ENCODE measurements at regions not wholly inside any gene's neighbourhood (a gene's known extent, or its start where the extent isn't known, plus 50 kb on each side); places are given as distances from the start of the nearest gene placed in this dataset.
A peak's percentile ranks its signal among the peaks of the same experiment; 100 is the strongest.
"Not testable (repeated sequence)": the region's sequence is repeated elsewhere in the genome, so short reads cannot be mapped to it uniquely, and the experiment has no call there.

DNA sequence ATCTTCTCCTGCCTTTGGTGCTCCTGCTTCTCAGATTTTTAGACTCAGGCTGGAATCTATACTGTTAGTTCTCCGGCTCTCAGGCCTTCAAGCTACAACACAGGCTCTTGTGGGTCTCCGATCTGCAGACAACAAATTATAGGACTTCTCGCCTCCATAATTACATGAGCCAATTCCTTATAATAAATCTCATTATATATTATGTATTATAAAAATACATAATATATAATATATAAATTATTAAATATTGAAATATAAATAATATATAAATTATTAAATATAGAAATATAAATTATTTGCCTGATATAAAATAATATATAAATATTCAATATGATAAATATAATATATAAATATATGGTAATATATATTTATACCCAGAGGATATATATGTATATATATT is 1214.0 kb downstream of the ROBO2 start:
- no peak for DNase-seq (ENCODE audit: low read depth, low spot score)

DNA sequence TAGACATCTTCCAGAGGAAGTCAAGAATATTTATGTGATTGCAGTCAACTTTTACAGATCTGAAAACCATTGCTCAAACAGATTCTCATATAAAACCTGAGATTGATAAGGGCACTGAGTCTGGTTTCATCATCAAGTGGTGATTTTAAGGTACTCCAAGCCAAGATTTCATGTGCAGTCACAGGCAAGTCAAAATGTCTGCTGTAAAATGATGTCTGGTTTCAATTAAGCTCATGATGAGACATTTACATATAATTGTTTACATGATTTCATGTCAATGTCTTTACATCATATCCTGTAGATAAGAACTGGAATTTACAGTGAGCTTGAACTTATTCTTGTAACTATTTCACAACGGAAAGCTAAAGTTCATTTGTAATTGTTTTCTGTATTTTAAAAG is 1215.5 kb downstream of the ROBO2 start:
- no peak for DNase-seq (ENCODE audit: low read depth, low spot score)

DNA sequence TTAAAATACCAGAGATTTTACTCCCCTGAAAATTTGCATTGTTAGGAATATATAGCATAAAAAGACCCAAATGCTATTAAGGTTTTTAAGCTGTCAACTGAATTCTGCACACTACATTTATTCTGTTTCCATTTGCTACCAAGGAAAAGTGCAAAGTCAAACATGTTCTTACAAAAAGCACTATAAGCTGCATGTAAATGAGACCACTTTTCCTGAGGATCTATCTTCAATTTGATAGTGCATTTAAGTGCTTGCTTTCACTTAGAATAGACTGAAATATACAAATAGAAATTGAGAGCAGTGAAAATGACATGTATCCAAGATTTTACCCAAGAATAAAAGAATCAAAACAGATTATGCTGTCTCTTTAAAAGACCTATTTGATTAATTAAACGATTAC is 1216.2 kb downstream of the ROBO2 start:
- no peak for DNase-seq (ENCODE audit: low read depth, low spot score)

- DNase-seq (ENCODE audit: low read depth, low spot score), result peak; percentile 15
Measured at GRCh38 chr3:78257951-78258530, 1218.1 kb downstream of the ROBO2 start.

DNA sequence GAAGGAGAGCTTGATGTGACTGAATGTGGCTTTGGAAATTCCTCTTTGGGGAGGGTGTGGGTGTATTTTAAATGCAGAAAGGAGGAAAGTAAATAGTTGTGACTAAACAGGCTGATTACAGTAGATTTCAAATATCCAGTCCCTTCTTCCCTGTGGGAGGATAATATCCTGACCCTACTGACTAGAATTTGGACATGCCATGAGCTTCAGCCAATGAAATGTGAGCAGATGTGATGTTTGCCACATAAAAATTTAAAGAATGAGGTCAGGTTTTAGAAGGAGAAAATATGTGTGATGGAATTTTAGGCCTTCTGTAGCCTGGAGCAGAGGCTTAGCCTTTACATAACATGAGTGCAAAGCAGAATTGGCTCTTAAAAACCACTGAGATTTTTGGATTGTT is 1218.9 kb downstream of the ROBO2 start:
- DNase-seq (ENCODE audit: low read depth, low spot score), result peak; percentile 79

GRCh38 chr3:78260388-78260787 is 1220.5 kb downstream of the ROBO2 start:
- no peak for DNase-seq (ENCODE audit: low read depth, low spot score)

- DNase-seq (ENCODE audit: low read depth, low spot score), result not testable (repeated sequence)
Measured at GRCh38 chr3:78266550-78266949, 1226.7 kb downstream of the ROBO2 start.

DNA sequence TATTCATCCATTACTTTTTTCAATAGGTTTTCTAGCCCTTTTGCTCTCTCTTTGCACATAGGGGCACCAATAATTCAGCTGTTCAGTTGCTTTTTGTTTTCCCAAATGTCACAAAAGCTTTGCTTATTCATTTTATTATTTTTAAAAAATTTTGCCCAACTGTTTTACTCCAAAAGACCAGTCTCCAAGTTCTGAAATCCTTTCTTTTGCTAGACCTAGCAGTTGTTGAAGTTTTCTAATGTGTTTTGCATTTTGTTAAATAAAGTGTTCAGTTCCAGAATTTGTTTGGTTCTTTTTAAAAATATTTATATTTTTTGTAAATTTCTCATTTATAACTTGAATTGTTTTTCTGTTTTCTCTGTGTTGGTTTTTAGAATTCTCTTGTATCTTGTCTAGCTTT is 1227.3 kb downstream of the ROBO2 start:
- DNase-seq (ENCODE audit: low read depth, low spot score), result no peak

- DNase-seq (ENCODE audit: low read depth, low spot score), result no peak
Measured at GRCh38 chr3:78268087-78268486, 1228.2 kb downstream of the ROBO2 start.

GRCh38 chr3:78268716-78269668 is 1229.1 kb downstream of the ROBO2 start:
- DNase-seq (ENCODE audit: low read depth, low spot score), result no peak

DNA sequence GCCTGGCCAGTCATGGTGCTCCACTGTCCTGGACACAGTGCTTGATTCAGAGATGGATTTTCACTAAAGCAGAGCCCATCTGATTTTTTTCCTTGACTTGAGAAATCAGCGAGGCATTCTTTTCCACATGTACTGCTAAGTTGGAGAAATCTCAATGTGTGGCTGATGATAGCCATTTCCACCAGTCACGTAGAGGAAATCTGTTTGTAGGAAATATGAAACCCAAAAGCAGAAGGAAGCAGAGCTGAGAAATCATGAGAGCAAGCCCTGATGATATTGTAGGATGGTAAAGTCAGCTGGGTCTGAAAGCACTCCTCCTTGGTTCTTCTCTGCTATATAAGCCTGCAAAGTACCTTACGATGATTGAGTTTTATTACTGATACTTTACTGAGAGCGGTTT is 1233.4 kb downstream of the ROBO2 start:
- DNase-seq (ENCODE audit: low read depth, low spot score), result no peak

DNA sequence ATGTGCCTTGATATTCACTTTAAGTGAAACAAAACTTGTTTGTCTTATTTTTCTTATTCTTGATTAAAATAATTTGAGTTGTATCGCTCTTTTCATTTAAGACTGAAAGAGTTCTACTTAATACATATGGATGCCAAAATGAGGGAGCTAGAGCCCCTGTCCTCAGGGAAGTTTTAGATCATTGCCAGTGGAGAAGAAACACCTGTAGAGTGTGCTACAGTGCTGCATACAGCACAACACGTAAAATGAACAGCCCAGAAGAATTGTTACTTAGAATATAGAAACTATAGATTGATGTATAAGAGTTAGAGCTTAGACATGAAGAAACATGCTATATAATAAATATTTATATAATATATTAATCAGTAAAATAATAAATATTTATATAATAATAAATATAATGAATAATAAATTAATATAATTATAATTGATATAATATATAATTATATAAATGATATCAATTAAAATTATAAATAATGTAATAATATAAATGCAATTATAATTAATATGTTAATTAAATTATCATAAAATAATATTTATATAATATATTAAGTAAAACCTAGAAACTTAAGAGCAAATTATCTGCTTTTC is 1234.7 kb downstream of the ROBO2 start:
- DNase-seq (ENCODE audit: low read depth, low spot score), result no peak

DNA sequence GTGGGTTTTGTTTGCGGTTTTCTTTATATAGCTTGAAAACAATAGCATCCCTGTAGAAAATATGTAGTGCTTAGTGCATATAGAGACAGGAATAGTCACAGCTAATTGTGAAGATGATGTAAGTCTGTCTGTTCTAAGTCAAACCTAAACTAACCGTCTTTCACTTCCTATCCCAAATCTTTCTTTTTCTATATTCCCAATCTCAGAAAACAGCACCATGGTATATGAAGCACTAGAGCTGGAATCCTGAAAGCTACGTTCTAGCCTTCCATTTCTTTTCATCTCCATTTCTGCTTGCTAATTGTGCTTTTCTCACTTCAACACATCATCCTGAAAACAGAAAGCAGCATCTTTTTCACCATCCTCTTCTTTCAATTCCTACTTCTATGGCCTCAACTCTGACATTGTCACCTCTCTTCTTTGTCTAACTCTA is 1235.5 kb downstream of the ROBO2 start:
- no peak for DNase-seq (ENCODE audit: low read depth, low spot score)

GRCh38 chr3:78277220-78277619 is 1237.3 kb downstream of the ROBO2 start:
- DNase-seq (ENCODE audit: low read depth, low spot score), result no peak

GRCh38 chr3:78277801-78278200 is 1237.9 kb downstream of the ROBO2 start:
- peak; percentile 56 for DNase-seq (ENCODE audit: low read depth, low spot score)

GRCh38 chr3:78279091-78279490 is 1239.2 kb downstream of the ROBO2 start:
- DNase-seq (ENCODE audit: low read depth, low spot score), result no peak

- no peak for DNase-seq (ENCODE audit: low read depth, low spot score)
Measured at GRCh38 chr3:78281381-78281780, 1241.5 kb downstream of the ROBO2 start.

- DNase-seq (ENCODE audit: low read depth, low spot score), result no peak
Measured at GRCh38 chr3:78283994-78284393, 1244.1 kb downstream of the ROBO2 start.

DNA sequence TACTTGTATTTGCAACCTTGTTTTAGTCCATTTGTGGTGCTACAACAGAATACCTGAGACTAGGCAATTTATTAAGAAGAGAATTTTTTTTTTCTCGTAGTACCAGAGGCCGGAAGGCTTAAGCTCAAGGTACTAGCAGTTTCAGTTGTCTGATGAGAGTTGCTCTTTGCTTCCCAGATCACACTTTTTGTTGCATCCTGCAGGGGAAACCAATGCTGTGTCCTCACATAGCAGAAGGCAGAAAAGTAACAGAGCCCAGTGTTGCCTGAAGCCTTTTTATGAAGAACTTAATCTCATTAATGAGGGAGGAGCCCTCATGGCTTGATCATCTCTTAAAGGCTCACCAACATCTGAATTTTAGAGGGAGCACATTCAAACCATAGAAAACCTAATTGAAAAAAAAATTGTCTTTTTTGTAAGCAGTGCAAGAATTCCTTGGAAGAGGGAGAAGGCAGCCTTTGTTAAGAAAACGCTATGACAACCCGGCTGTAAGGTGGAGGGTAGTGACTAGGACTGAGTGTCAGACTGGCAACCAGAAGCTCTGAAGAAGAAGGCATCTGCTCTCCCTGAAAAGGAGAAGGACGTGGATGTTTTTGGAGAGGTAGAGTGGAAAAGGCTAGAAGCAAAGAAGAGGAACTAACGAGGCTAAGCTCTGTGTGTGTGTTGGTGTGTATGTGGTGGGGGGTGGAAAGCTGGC is 1245.3 kb downstream of the ROBO2 start:
- no peak for DNase-seq (ENCODE audit: low read depth, low spot score)

DNA sequence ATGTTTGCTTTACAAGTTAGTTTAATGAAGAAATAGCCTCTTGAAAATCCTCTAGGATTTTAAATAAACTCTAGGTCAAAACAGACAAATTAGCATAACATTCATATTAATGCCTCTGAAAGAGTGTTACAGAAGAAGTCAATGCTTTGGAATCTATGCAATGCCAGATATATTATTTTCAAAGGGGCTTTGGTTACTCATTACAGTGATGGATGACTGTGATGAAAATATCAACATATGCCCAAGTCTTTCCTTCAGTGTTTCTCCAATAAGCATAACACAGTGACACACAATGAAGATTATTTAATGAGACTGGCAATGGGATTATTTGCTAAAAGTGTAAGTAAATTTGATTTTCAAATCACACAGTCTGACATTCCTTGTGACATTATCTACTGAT is 1247.2 kb downstream of the ROBO2 start:
- peak; percentile 63 for DNase-seq (ENCODE audit: low read depth, low spot score)

DNA sequence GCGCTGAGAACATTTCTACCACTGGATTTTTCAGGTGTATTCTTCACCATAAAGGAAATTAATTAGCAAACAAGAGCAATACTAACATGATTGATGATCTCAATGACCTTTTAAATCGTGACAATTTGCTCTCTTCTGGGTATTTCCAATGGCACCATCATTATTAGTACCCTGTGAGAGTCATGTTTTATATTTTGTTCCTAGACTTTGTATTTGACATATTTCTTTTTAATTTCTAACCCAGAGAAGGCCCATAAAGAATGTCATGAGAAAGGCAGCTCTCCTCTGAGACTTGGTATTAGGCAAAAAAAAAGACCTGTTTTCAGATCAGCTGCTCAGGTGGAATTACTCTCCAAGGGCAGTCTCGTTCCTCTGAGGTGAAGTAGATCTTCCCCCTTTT is 1253.4 kb downstream of the ROBO2 start:
- no peak for DNase-seq (ENCODE audit: low read depth, low spot score)

GRCh38 chr3:78304115-78304514 is 1264.2 kb downstream of the ROBO2 start:
- no peak for DNase-seq (ENCODE audit: low read depth, low spot score)

Data from astrocyte of the hippocampus (primary cell).